GM23338 (cell line): ENCODE measurements at regions not wholly inside any gene's neighbourhood (a gene's known extent, or its start where the extent isn't known, plus 50 kb on each side); places are given as distances from the start of the nearest gene placed in this dataset.

Experiments
- CREB1 ChIP-seq: fragments of 250-450 bp; sonication (Bioruptor Pico); IDR thresholded peaks from 2 replicates; pipeline ENCODE4 v1.5.0; 2020; ENCODE audit warnings: low read depth, mild to moderate bottlenecking, moderate library complexity
- EZH2 ChIP-seq: fragments of 200-600 bp; sonication (generic); IDR thresholded peaks from one replicate; pipeline ENCODE4 v1.8.0; 2017; ENCODE audit warnings: antibody characterized with exemption, mild to moderate bottlenecking, low read depth; ENCODE audit not compliant: unreplicated experiment
- EZH2phosphoT487 ChIP-seq: fragments of 200-600 bp; sonication (generic); IDR thresholded peaks from one replicate; pipeline ENCODE4 v1.8.1; 2018; ENCODE audit warnings: antibody characterized with exemption; ENCODE audit not compliant: unreplicated experiment
- JUNB ChIP-seq: IDR thresholded peaks from one replicate; pipeline ENCODE4 v1.6.1; 2016; ENCODE audit warnings: antibody characterized with exemption; ENCODE audit not compliant: unreplicated experiment
- NANOG ChIP-seq: IDR thresholded peaks from 2 replicates; pipeline ENCODE4 v1.6.1; 2016; ENCODE audit warnings: antibody characterized with exemption, borderline replicate concordance
- POLR2AphosphoS5 ChIP-seq: IDR thresholded peaks from 2 replicates; pipeline ENCODE4 v1.6.1; 2016; ENCODE audit warnings: antibody characterized with exemption, low read depth
- STAT1 ChIP-seq: IDR thresholded peaks from one replicate; pipeline ENCODE4 v1.6.1; 2016; ENCODE audit warnings: antibody characterized with exemption; ENCODE audit not compliant: unreplicated experiment
- ZNF114 ChIP-seq: fragments of 250-450 bp; sonication (Bioruptor Pico); IDR thresholded peaks from 2 replicates; pipeline ENCODE4 v1.5.0; 2020; ENCODE audit warnings: mild to moderate bottlenecking, moderate library complexity
- ZNF331 ChIP-seq: fragments of 250-450 bp; sonication (Bioruptor Pico); IDR thresholded peaks from 2 replicates; pipeline ENCODE4 v1.5.0; 2020; ENCODE audit warnings: low read depth, mild to moderate bottlenecking, moderate library complexity
- TF ChIP-seq, protein P1 (sequence below), 2 experiments: fragments of 200-600 bp in 1 of 2; sonication (generic) in 1 of 2; conservative IDR thresholded peaks; 2 replicates each; pipeline versions ENCODE4 v1.5.1 to v1.6.1; 2016 to 2017; ENCODE audit warnings: antibody characterized with exemption in 2 of 2, low read depth in 2 of 2, mild to moderate bottlenecking in 2 of 2, moderate library complexity in 1 of 2
- TF ChIP-seq, protein P2 (sequence below): IDR thresholded peaks from one replicate; pipeline ENCODE4 v1.6.1; 2018; ENCODE audit warnings: antibody characterized with exemption; ENCODE audit not compliant: unreplicated experiment
- TF ChIP-seq, protein P3 (sequence below): fragments of 250-450 bp; sonication (Bioruptor Pico); IDR thresholded peaks from 2 replicates; pipeline ENCODE4 v1.5.0; 2020; ENCODE audit warnings: mild to moderate bottlenecking, moderate library complexity
- TF ChIP-seq, protein P4 (sequence below): IDR thresholded peaks from 2 replicates; pipeline ENCODE4 v1.6.1; 2016; ENCODE audit warnings: antibody characterized with exemption

DNA sequence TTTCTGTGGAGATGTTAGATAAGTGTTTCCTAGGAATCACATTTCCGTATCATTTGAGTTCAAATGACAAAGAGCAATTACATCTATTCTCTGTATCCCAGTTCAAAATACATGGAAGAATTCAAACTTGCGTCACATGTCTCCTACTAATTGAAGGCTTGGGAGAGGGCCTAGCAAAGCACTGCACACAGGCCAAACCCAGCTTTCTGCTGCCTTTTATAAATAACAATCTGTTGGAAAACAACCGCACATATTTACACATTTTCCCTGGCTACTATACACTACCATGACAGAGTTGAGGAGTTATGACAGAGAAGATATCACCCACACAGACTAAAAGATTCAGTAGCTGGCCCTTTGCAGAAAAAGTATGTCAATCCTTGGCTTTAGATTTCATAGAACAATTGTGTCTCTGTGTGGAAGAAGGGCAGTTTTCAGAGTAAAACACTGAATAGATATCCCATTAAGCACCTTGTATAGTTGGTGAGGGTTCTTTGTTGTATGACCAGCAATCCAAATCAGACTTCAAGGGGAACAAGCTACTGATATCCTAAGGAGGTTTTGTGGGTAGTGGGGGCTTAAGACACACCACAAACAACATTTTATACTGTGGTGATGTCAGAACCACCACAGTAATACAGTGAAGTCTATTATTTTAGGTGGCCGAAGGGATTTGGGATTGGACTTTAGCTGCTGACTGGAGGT lies 861.3 kb downstream of the CCDC85A start:
- TF ChIP-seq, protein P1, sequence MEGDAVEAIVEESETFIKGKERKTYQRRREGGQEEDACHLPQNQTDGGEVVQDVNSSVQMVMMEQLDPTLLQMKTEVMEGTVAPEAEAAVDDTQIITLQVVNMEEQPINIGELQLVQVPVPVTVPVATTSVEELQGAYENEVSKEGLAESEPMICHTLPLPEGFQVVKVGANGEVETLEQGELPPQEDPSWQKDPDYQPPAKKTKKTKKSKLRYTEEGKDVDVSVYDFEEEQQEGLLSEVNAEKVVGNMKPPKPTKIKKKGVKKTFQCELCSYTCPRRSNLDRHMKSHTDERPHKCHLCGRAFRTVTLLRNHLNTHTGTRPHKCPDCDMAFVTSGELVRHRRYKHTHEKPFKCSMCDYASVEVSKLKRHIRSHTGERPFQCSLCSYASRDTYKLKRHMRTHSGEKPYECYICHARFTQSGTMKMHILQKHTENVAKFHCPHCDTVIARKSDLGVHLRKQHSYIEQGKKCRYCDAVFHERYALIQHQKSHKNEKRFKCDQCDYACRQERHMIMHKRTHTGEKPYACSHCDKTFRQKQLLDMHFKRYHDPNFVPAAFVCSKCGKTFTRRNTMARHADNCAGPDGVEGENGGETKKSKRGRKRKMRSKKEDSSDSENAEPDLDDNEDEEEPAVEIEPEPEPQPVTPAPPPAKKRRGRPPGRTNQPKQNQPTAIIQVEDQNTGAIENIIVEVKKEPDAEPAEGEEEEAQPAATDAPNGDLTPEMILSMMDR (conservative IDR thresholded peaks at IDR 0.05; ENCODE audit: low read depth in 2 of 2): no peak
- TF ChIP-seq EZH2 (no peak), POLR2AphosphoS5 (no peak), EZH2phosphoT487 (no peak), CREB1 (CRISPR knock-in tag) (no peak), JUNB (no peak), ZNF331 (CRISPR knock-in tag) (no peak), ZNF114 (CRISPR knock-in tag) (no peak), NANOG (no peak), STAT1 (no peak)
- TF ChIP-seq, protein P2, sequence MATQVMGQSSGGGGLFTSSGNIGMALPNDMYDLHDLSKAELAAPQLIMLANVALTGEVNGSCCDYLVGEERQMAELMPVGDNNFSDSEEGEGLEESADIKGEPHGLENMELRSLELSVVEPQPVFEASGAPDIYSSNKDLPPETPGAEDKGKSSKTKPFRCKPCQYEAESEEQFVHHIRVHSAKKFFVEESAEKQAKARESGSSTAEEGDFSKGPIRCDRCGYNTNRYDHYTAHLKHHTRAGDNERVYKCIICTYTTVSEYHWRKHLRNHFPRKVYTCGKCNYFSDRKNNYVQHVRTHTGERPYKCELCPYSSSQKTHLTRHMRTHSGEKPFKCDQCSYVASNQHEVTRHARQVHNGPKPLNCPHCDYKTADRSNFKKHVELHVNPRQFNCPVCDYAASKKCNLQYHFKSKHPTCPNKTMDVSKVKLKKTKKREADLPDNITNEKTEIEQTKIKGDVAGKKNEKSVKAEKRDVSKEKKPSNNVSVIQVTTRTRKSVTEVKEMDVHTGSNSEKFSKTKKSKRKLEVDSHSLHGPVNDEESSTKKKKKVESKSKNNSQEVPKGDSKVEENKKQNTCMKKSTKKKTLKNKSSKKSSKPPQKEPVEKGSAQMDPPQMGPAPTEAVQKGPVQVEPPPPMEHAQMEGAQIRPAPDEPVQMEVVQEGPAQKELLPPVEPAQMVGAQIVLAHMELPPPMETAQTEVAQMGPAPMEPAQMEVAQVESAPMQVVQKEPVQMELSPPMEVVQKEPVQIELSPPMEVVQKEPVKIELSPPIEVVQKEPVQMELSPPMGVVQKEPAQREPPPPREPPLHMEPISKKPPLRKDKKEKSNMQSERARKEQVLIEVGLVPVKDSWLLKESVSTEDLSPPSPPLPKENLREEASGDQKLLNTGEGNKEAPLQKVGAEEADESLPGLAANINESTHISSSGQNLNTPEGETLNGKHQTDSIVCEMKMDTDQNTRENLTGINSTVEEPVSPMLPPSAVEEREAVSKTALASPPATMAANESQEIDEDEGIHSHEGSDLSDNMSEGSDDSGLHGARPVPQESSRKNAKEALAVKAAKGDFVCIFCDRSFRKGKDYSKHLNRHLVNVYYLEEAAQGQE: no peak
- TF ChIP-seq, protein P3, sequence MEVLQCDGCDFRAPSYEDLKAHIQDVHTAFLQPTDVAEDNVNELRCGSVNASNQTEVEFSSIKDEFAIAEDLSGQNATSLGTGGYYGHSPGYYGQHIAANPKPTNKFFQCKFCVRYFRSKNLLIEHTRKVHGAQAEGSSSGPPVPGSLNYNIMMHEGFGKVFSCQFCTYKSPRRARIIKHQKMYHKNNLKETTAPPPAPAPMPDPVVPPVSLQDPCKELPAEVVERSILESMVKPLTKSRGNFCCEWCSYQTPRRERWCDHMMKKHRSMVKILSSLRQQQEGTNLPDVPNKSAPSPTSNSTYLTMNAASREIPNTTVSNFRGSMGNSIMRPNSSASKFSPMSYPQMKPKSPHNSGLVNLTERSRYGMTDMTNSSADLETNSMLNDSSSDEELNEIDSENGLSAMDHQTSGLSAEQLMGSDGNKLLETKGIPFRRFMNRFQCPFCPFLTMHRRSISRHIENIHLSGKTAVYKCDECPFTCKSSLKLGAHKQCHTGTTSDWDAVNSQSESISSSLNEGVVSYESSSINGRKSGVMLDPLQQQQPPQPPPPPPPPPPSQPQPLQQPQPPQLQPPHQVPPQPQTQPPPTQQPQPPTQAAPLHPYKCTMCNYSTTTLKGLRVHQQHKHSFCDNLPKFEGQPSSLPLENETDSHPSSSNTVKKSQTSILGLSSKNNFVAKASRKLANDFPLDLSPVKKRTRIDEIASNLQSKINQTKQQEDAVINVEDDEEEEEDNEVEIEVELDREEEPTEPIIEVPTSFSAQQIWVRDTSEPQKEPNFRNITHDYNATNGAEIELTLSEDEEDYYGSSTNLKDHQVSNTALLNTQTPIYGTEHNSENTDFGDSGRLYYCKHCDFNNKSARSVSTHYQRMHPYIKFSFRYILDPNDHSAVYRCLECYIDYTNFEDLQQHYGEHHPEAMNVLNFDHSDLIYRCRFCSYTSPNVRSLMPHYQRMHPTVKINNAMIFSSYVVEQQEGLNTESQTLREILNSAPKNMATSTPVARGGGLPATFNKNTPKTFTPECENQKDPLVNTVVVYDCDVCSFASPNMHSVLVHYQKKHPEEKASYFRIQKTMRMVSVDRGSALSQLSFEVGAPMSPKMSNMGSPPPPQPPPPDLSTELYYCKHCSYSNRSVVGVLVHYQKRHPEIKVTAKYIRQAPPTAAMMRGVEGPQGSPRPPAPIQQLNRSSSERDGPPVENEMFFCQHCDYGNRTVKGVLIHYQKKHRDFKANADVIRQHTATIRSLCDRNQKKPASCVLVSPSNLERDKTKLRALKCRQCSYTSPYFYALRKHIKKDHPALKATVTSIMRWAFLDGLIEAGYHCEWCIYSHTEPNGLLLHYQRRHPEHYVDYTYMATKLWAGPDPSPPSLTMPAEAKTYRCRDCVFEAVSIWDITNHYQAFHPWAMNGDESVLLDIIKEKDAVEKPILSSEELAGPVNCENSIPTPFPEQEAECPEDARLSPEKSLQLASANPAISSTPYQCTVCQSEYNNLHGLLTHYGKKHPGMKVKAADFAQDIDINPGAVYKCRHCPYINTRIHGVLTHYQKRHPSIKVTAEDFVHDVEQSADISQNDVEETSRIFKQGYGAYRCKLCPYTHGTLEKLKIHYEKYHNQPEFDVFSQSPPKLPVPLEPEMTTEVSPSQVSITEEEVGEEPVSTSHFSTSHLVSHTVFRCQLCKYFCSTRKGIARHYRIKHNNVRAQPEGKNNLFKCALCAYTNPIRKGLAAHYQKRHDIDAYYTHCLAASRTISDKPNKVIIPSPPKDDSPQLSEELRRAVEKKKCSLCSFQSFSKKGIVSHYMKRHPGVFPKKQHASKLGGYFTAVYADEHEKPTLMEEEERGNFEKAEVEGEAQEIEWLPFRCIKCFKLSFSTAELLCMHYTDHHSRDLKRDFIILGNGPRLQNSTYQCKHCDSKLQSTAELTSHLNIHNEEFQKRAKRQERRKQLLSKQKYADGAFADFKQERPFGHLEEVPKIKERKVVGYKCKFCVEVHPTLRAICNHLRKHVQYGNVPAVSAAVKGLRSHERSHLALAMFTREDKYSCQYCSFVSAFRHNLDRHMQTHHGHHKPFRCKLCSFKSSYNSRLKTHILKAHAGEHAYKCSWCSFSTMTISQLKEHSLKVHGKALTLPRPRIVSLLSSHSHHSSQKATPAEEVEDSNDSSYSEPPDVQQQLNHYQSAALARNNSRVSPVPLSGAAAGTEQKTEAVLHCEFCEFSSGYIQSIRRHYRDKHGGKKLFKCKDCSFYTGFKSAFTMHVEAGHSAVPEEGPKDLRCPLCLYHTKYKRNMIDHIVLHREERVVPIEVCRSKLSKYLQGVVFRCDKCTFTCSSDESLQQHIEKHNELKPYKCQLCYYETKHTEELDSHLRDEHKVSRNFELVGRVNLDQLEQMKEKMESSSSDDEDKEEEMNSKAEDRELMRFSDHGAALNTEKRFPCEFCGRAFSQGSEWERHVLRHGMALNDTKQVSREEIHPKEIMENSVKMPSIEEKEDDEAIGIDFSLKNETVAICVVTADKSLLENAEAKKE (CRISPR knock-in tag): no peak
- TF ChIP-seq, protein P4, sequence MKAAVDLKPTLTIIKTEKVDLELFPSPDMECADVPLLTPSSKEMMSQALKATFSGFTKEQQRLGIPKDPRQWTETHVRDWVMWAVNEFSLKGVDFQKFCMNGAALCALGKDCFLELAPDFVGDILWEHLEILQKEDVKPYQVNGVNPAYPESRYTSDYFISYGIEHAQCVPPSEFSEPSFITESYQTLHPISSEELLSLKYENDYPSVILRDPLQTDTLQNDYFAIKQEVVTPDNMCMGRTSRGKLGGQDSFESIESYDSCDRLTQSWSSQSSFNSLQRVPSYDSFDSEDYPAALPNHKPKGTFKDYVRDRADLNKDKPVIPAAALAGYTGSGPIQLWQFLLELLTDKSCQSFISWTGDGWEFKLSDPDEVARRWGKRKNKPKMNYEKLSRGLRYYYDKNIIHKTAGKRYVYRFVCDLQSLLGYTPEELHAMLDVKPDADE: no peak
